IMR-90 (cell line): ENCODE measurements at regions not wholly inside any gene's neighbourhood (a gene's known extent, or its start where the extent isn't known, plus 50 kb on each side); places are given as distances from the start of the nearest gene placed in this dataset.

Experiments used
- BHLHE40 ChIP-seq: fragments of 150-350 bp; IDR thresholded peaks from 2 replicates; pipeline ENCODE4 v1.6.1; 2016; ENCODE audit warnings: mild to moderate bottlenecking, low read depth, low read length
- CEBPB ChIP-seq: IDR thresholded peaks from 2 replicates; pipeline ENCODE4 v1.6.1; 2012; ENCODE audit warnings: low read depth, low read length, improper control_type of control experiment
- MAFK ChIP-seq: IDR thresholded peaks from 2 replicates; pipeline ENCODE4 v1.6.1; 2012; ENCODE audit warnings: low read depth, low read length, improper control_type of control experiment
- POLR2A ChIP-seq: IDR thresholded peaks from 2 replicates; pipeline ENCODE4 v1.6.1; 2012; ENCODE audit warnings: mild to moderate bottlenecking, low read depth, low read length
- RAD21 ChIP-seq: IDR thresholded peaks from 2 replicates; pipeline ENCODE4 v1.6.1; 2012; ENCODE audit warnings: low read length, improper control_type of control experiment
- RFX5 ChIP-seq: IDR thresholded peaks from 2 replicates; pipeline ENCODE4 v1.8.0; 2012; ENCODE audit warnings: low read depth, mild to moderate bottlenecking, low read length, moderate library complexity
- TF ChIP-seq, protein P1 (sequence below): conservative IDR thresholded peaks from 2 replicates; pipeline ENCODE4 v1.5.1; 2012; ENCODE audit warnings: mild to moderate bottlenecking, low read depth, low read length, improper control_type of control experiment
- TF ChIP-seq, protein P2 (sequence below): fragments of 150-350 bp; IDR thresholded peaks from 2 replicates; pipeline ENCODE4 v1.6.1; 2017; ENCODE audit warnings: mild to moderate bottlenecking, antibody characterized with exemption, low read length, low read depth

DNA sequence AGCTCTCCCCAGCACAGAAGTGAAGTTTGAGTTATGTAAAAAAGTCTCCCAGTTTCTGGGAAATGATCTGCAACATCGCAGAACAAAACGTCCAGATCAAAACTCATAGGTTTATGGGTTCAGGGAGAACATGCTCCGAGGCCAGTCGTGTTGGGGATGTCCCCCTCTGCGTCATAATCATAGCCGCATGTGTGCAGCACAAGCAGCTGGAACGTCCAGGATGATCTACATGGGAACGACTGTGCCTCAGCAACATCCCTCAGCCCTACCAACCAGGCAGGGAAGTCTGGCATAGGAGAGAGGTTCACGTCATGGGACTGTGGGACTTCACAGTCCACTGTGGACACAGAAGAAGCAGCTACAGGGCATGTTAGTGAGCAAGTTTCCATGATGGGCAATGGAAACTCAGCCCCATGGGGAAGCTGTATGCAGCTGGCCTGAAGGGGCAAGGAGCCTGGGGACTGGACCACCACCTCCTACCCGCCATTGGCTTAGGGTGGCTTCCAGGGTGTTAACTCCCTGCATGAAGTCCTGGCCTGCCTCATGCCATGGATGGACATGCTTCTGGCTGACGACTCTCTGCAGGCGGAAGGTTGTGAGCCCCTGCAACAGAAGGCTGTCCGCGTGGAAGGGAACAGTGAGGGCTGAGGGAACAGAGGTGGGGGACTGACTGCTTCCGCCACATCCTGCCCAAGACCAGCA is 96.9 kb downstream of the COPS8 start:
- TF ChIP-seq, protein P1, sequence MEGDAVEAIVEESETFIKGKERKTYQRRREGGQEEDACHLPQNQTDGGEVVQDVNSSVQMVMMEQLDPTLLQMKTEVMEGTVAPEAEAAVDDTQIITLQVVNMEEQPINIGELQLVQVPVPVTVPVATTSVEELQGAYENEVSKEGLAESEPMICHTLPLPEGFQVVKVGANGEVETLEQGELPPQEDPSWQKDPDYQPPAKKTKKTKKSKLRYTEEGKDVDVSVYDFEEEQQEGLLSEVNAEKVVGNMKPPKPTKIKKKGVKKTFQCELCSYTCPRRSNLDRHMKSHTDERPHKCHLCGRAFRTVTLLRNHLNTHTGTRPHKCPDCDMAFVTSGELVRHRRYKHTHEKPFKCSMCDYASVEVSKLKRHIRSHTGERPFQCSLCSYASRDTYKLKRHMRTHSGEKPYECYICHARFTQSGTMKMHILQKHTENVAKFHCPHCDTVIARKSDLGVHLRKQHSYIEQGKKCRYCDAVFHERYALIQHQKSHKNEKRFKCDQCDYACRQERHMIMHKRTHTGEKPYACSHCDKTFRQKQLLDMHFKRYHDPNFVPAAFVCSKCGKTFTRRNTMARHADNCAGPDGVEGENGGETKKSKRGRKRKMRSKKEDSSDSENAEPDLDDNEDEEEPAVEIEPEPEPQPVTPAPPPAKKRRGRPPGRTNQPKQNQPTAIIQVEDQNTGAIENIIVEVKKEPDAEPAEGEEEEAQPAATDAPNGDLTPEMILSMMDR: no peak
- TF ChIP-seq, protein P2, sequence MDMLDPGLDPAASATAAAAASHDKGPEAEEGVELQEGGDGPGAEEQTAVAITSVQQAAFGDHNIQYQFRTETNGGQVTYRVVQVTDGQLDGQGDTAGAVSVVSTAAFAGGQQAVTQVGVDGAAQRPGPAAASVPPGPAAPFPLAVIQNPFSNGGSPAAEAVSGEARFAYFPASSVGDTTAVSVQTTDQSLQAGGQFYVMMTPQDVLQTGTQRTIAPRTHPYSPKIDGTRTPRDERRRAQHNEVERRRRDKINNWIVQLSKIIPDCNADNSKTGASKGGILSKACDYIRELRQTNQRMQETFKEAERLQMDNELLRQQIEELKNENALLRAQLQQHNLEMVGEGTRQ: no peak
- TF ChIP-seq POLR2A (no peak), RAD21 (no peak), RFX5 (no peak), BHLHE40 (no peak), MAFK (no peak), CEBPB (no peak)
